HepG2 (cell line): ENCODE measurements at regions not wholly inside any gene's neighbourhood (a gene's known extent, or its start where the extent isn't known, plus 50 kb on each side); places are given as distances from the start of the nearest gene placed in this dataset.

Source experiments
- BCL6 ChIP-seq: IDR thresholded peaks from 2 replicates; pipeline ENCODE4 v1.6.1; 2016; ENCODE audit warnings: missing genetic modification reagents, missing compliant biosample characterization
- DMAP1 ChIP-seq: IDR thresholded peaks from 2 replicates; pipeline ENCODE4 v1.6.1; 2016
- DNMT1 ChIP-seq: sonication (generic); formaldehyde crosslinking; IDR thresholded peaks from 2 replicates; pipeline ENCODE4 v1.5.1; 2020; ENCODE audit warnings: mild to moderate bottlenecking, missing genetic modification reagents
- HHEX ChIP-seq: IDR thresholded peaks from 2 replicates; pipeline ENCODE4 v1.6.1; 2016; ENCODE audit warnings: control low read depth
- MTA3 ChIP-seq: sonication (generic); formaldehyde crosslinking; IDR thresholded peaks from 2 replicates; pipeline ENCODE4 v1.4.0; 2020; ENCODE audit warnings: missing genetic modification reagents
- RFX1 ChIP-seq: fragments of 450-650 bp; IDR thresholded peaks from 2 replicates; pipeline ENCODE4 v1.6.1; 2017
- SOX13 ChIP-seq, 3 experiments: fragments of 450-650 bp in 1 of 3; sonication (generic) in 1 of 3; formaldehyde crosslinking in 1 of 3; IDR thresholded peaks in 2 of 3; conservative IDR thresholded peaks in 1 of 3; 2 replicates each; pipeline versions ENCODE4 v1.5.0 to v1.6.1; 2016 to 2020; ENCODE audit warnings: antibody characterized with exemption in 1 of 3, mild to moderate bottlenecking in 1 of 3, missing compliant biosample characterization in 1 of 3, missing genetic modification reagents in 1 of 3, moderate library complexity in 1 of 3
- SRY ChIP-seq: sonication (generic); formaldehyde crosslinking; IDR thresholded peaks from 2 replicates; pipeline ENCODE4 v1.8.0; 2022; ENCODE audit warnings: mild to moderate bottlenecking, missing genetic modification reagents
- THYN1 ChIP-seq: sonication (generic); formaldehyde crosslinking; IDR thresholded peaks from 2 replicates; pipeline ENCODE4 v1.8.1; 2023; ENCODE audit warnings: low read depth, mild to moderate bottlenecking, moderate library complexity, missing genetic modification reagents, borderline replicate concordance
- ZFP37 ChIP-seq: sonication (generic); formaldehyde crosslinking; IDR thresholded peaks from 2 replicates; pipeline ENCODE4 v1.4.0; 2020; ENCODE audit warnings: missing genetic modification reagents, borderline replicate concordance
- ZNF337 ChIP-seq: sonication (generic); formaldehyde crosslinking; IDR thresholded peaks from 2 replicates; pipeline ENCODE4 v1.5.1; 2020; ENCODE audit warnings: missing genetic modification reagents, low read depth, mild to moderate bottlenecking, borderline replicate concordance
- ZNF468 ChIP-seq: sonication (generic); formaldehyde crosslinking; IDR thresholded peaks from 2 replicates; pipeline ENCODE4 v1.8.0; 2022; ENCODE audit warnings: mild to moderate bottlenecking, moderate library complexity, missing genetic modification reagents
- ZNF558 ChIP-seq: sonication (generic); formaldehyde crosslinking; IDR thresholded peaks from 2 replicates; pipeline ENCODE4 v1.9.0; 2022; ENCODE audit warnings: mild to moderate bottlenecking, missing genetic modification reagents, borderline replicate concordance
- ZNF598 ChIP-seq: sonication (generic); formaldehyde crosslinking; IDR thresholded peaks from 2 replicates; pipeline ENCODE4 v1.5.1; 2020; ENCODE audit warnings: mild to moderate bottlenecking, missing genetic modification reagents, borderline replicate concordance
- ZNF672 ChIP-seq: sonication (generic); formaldehyde crosslinking; IDR thresholded peaks from 2 replicates; pipeline ENCODE4 v1.8.1; 2022; ENCODE audit warnings: missing genetic modification reagents
- ZNF720 ChIP-seq: sonication (generic); formaldehyde crosslinking; IDR thresholded peaks from 2 replicates; pipeline ENCODE4 v1.4.0; 2020; ENCODE audit warnings: missing genetic modification reagents
- TF ChIP-seq, protein P1 (sequence below): sonication (generic); formaldehyde crosslinking; conservative IDR thresholded peaks from 2 replicates; pipeline ENCODE4 v1.4.0; 2020; ENCODE audit warnings: missing genetic modification reagents
- TF ChIP-seq, protein P2 (sequence below): IDR thresholded peaks from 2 replicates; pipeline ENCODE4 v1.6.1; 2016; ENCODE audit warnings: missing compliant biosample characterization, missing genetic modification reagents, borderline replicate concordance
- TF ChIP-seq, protein P3 (sequence below): sonication (generic); formaldehyde crosslinking; IDR thresholded peaks from 2 replicates; pipeline ENCODE4 v1.8.0; 2022; ENCODE audit warnings: mild to moderate bottlenecking, missing genetic modification reagents
- TF ChIP-seq, protein P4 (sequence below): sonication (generic); formaldehyde crosslinking; IDR thresholded peaks from 2 replicates; pipeline ENCODE4 v1.4.0; 2020; ENCODE audit warnings: mild to moderate bottlenecking, missing genetic modification reagents
- TF ChIP-seq, protein P5 (sequence below): sonication (generic); formaldehyde crosslinking; IDR thresholded peaks from 2 replicates; pipeline ENCODE4 v1.4.0; 2020; ENCODE audit warnings: missing genetic modification reagents, borderline replicate concordance

DNA sequence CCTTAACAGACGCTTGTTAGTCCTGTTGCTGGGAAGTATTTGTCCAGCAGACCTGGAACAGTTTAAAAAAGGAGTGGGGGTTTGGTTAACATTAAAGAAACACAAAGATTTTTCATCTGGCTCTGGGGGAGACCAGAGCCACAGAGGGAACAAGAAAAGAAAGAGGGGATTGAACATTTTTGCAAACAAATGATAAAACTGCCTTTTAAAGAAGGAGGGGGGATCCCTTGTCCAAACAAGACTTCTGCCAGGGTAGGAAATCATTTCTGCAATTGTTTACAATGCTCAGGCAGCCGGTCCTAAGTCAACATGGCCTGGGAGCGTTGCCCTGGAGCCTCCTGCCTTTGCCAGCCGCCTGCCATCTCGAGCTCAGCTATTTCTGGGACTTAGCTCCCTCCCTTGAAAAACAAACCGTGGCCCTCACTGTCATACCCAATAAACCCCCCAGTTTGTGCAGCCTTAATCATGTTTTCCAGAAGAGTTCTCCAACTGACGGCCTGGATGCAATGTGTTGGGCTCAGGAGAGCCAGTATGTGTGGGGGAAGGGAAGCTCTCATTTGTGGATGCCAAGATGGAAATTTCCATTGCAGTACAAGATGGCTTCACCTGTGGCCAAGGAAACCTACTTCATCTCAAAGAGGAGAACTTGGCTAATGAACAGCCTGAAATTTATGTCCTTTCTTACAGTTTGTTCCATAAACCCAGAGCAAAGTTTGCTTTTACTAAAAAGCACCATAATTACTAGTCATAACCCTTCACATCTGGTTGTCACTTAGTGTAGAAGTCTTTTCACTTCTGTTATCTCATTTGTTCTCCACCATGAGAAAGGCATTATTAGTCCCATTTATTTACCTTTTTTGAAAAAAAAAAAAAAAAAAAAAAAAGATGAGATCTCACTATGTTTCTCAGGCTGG, 75.9 kb upstream of the RNU6-1 start (continued):
- TF ChIP-seq, protein P1, sequence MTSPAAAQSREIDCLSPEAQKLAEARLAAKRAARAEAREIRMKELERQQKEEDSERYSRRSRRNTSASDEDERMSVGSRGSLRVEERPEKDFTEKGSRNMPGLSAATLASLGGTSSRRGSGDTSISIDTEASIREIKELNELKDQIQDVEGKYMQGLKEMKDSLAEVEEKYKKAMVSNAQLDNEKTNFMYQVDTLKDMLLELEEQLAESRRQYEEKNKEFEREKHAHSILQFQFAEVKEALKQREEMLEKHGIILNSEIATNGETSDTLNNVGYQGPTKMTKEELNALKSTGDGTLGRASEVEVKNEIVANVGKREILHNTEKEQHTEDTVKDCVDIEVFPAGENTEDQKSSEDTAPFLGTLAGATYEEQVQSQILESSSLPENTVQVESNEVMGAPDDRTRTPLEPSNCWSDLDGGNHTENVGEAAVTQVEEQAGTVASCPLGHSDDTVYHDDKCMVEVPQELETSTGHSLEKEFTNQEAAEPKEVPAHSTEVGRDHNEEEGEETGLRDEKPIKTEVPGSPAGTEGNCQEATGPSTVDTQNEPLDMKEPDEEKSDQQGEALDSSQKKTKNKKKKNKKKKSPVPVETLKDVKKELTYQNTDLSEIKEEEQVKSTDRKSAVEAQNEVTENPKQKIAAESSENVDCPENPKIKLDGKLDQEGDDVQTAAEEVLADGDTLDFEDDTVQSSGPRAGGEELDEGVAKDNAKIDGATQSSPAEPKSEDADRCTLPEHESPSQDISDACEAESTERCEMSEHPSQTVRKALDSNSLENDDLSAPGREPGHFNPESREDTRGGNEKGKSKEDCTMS (CRISPR knock-in tag) = no peak
- TF ChIP-seq ZNF558 (CRISPR knock-in tag) = no peak
- TF ChIP-seq, protein P2, sequence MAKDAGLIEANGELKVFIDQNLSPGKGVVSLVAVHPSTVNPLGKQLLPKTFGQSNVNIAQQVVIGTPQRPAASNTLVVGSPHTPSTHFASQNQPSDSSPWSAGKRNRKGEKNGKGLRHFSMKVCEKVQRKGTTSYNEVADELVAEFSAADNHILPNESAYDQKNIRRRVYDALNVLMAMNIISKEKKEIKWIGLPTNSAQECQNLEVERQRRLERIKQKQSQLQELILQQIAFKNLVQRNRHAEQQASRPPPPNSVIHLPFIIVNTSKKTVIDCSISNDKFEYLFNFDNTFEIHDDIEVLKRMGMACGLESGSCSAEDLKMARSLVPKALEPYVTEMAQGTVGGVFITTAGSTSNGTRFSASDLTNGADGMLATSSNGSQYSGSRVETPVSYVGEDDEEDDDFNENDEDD (CRISPR knock-in tag) = no peak
- TF ChIP-seq DNMT1 = no peak
- TF ChIP-seq, protein P3, sequence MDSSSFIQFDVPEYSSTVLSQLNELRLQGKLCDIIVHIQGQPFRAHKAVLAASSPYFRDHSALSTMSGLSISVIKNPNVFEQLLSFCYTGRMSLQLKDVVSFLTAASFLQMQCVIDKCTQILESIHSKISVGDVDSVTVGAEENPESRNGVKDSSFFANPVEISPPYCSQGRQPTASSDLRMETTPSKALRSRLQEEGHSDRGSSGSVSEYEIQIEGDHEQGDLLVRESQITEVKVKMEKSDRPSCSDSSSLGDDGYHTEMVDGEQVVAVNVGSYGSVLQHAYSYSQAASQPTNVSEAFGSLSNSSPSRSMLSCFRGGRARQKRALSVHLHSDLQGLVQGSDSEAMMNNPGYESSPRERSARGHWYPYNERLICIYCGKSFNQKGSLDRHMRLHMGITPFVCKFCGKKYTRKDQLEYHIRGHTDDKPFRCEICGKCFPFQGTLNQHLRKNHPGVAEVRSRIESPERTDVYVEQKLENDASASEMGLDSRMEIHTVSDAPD (CRISPR knock-in tag) = peak; percentile 72; the same call in 1 of the 2 replicates
- no peak; the same call in 1 of the 2 replicates for TF ChIP-seq DMAP1
- TF ChIP-seq BCL6 = peak; percentile 87
- TF ChIP-seq, protein P4, sequence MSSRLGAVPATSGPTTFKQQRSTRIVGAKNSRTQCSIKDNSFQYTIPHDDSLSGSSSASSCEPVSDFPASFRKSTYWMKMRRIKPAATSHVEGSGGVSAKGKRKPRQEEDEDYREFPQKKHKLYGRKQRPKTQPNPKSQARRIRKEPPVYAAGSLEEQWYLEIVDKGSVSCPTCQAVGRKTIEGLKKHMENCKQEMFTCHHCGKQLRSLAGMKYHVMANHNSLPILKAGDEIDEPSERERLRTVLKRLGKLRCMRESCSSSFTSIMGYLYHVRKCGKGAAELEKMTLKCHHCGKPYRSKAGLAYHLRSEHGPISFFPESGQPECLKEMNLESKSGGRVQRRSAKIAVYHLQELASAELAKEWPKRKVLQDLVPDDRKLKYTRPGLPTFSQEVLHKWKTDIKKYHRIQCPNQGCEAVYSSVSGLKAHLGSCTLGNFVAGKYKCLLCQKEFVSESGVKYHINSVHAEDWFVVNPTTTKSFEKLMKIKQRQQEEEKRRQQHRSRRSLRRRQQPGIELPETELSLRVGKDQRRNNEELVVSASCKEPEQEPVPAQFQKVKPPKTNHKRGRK = no peak
- TF ChIP-seq ZNF337 (CRISPR knock-in tag) = no peak
- TF ChIP-seq RFX1 = peak; percentile 30; the same call in 1 of the 2 replicates
- no peak for TF ChIP-seq ZNF468
- no peak for TF ChIP-seq ZFP37 (CRISPR knock-in tag)
- no peak for TF ChIP-seq ZNF672 (CRISPR knock-in tag)
- peak; percentile 71; the same call in 1 of the 2 replicates for TF ChIP-seq SOX13 (IDR thresholded peaks at IDR 0.05)
- peak in 1 of 2 experiments; percentile 93; a peak in 2 of 4 replicates for TF ChIP-seq SOX13 (CRISPR knock-in tag; conservative IDR thresholded peaks at IDR 0.05 in 1 of 2, IDR thresholded peaks at IDR 0.05 in 1 of 2)
- no peak for TF ChIP-seq ZNF720 (CRISPR knock-in tag)
- peak; percentile 58 for TF ChIP-seq SRY (CRISPR knock-in tag)
- TF ChIP-seq, protein P5, sequence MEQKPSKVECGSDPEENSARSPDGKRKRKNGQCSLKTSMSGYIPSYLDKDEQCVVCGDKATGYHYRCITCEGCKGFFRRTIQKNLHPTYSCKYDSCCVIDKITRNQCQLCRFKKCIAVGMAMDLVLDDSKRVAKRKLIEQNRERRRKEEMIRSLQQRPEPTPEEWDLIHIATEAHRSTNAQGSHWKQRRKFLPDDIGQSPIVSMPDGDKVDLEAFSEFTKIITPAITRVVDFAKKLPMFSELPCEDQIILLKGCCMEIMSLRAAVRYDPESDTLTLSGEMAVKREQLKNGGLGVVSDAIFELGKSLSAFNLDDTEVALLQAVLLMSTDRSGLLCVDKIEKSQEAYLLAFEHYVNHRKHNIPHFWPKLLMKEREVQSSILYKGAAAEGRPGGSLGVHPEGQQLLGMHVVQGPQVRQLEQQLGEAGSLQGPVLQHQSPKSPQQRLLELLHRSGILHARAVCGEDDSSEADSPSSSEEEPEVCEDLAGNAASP (CRISPR knock-in tag) = peak; percentile 63; the same call in 1 of the 2 replicates
- no peak for TF ChIP-seq THYN1 (CRISPR knock-in tag)
- no peak for TF ChIP-seq ZNF598 (CRISPR knock-in tag)
- TF ChIP-seq HHEX (CRISPR knock-in tag) = peak; percentile 56; the same call in 1 of the 2 replicates
- no peak for TF ChIP-seq MTA3
